Body of pancreas (tissue), 4 donors: ENCODE measurements at regions not wholly inside any gene's neighbourhood (a gene's known extent, or its start where the extent isn't known, plus 50 kb on each side); places are given as distances from the start of the nearest gene placed in this dataset.

Experiments used
- ATAC-seq: fragments of 150-250 bp; one replicate; pipeline ENCODE4 v1.9.1; 2016
- DNase-seq, 4 donors: peaks; one replicate each; pipeline ENCODE4 v3.0.0-alpha.2; 2019
- H3K27ac ChIP-seq, 4 donors: fragments of 200-600 bp; sonication (generic); 1 replicate in 3 of 4; 2 replicates in 1 of 4; pipeline versions ENCODE4 v1.5.1 to v1.6.1; 2016 to 2019; ENCODE audit warnings: mild to moderate bottlenecking in 1 of 4, mixed read lengths in 1 of 4, moderate library complexity in 1 of 4
- H3K27me3 ChIP-seq, 2 donors: fragments of 200-600 bp; sonication (generic); one replicate each; pipeline ENCODE4 v1.6.0; 2016; ENCODE audit warnings: mild to moderate bottlenecking in 1 of 2
- H3K36me3 ChIP-seq, 2 donors: fragments of 200-600 bp; sonication (generic); replicated peaks in 1 of 2; 2 replicates each; pipeline ENCODE4 v1.5.1; 2016; ENCODE audit warnings: low read depth in 2 of 2; ENCODE audit not compliant: insufficient read depth in 1 of 2
- H3K4me1 ChIP-seq: fragments of 200-600 bp; sonication (generic); one replicate; pipeline ENCODE4 v1.6.0; 2016
- H3K4me3 ChIP-seq, 2 donors: fragments of 200-600 bp; sonication (generic); 1 replicate in 1 of 2; 2 replicates in 1 of 2; pipeline ENCODE4 v1.5.1; 2016 to 2019
- H3K9me3 ChIP-seq, 3 donors: fragments of 200-600 bp; sonication (generic); 1 replicate in 2 of 3; 2 replicates in 1 of 3; pipeline ENCODE4 v1.5.1; 2016
- CTCF ChIP-seq, 7 experiments: fragments of 450-650 bp in 4 of 7; fragments of 200-600 bp in 3 of 7; sonication (generic) in 3 of 7; IDR thresholded peaks; one replicate each; pipeline ENCODE4 v1.5.1; 2016 to 2019; ENCODE audit warnings: antibody characterized with exemption in 7 of 7
- POLR2A ChIP-seq, 3 donors: fragments of 450-650 bp; IDR thresholded peaks; one replicate each; pipeline ENCODE4 v1.6.1; 2016; ENCODE audit warnings: antibody characterized with exemption in 3 of 3, mild to moderate bottlenecking in 2 of 3
- WGBS, 2 donors: methylation state at CpG; one replicate each; pipeline ENCODE4 v1.1.5; 2017; 5-methylcytosine and 5-hydroxymethylcytosine counted together
- intact Hi-C: fragments of 100-400 bp; cut with DNase I; formaldehyde crosslinking; loops from one replicate; pipeline ENCODE4 v1.15.1; 2023

- no peak overlapping the region for H3K4me3 ChIP-seq
- peak in 2 of 4 donors; percentile 14 to 39 for DNase-seq
- no peaks in the 10 kb centered on the region for H3K9me3 ChIP-seq
- no peak overlapping the region for H3K27ac ChIP-seq
- H3K27me3 ChIP-seq, result no peaks in the 10 kb centered on the region
- peak; percentile 52 for ATAC-seq
- intact Hi-C loops, result no loop called here
- H3K4me1 ChIP-seq, result no peaks in the 10 kb centered on the region
- no peak for TF ChIP-seq CTCF (IDR thresholded peaks at IDR 0.05)
- WGBS, 2 donors, result 32 to 50% methylated on average over 2 of the region's 2 CpGs
- no peaks in the 10 kb centered on the region for H3K36me3 ChIP-seq
Measured at GRCh38 chr2:226002438-226002837, 602.9 kb downstream of the NYAP2 start.

GRCh38 chr2:226001716-226002115 is 602.2 kb downstream of the NYAP2 start:
- no peaks in the 10 kb centered on the region for H3K36me3 ChIP-seq
- H3K9me3 ChIP-seq, result no peaks in the 10 kb centered on the region
- 43 to 46% methylated on average over 1 of the region's 1 CpG for WGBS, 2 donors
- no peaks in the 10 kb centered on the region for H3K27me3 ChIP-seq
- no peak for ATAC-seq
- no peaks in the 10 kb centered on the region for H3K4me1 ChIP-seq
- H3K27ac ChIP-seq, result no peak overlapping the region
- H3K4me3 ChIP-seq, result no peak overlapping the region
- no peak for DNase-seq
- intact Hi-C loops, result no loop called here
- TF ChIP-seq CTCF (IDR thresholded peaks at IDR 0.05) (no peak), POLR2A (IDR thresholded peaks at IDR 0.05) (no peak)

GRCh38 chr2:225999692-226000091 is 600.2 kb downstream of the NYAP2 start:
- Histone ChIP-seq H3K9me3 (no peaks in the 10 kb centered on the region), H3K27me3 (no peaks in the 10 kb centered on the region), H3K36me3 (no peaks in the 10 kb centered on the region), H3K4me3 (no peak overlapping the region), H3K27ac (no peak overlapping the region), H3K4me1 (no peaks in the 10 kb centered on the region)
- ATAC-seq, result no peak
- WGBS, 2 donors, result 58 to 67% methylated on average over 2 of the region's 2 CpGs
- no peak for DNase-seq
- TF ChIP-seq POLR2A (IDR thresholded peaks at IDR 0.05), result no peak
- no peak for TF ChIP-seq CTCF (IDR thresholded peaks at IDR 0.05)
- intact Hi-C loops, result no loop called here

GRCh38 chr2:225998653-225999052 is 599.1 kb downstream of the NYAP2 start:
- DNase-seq, result no peak
- WGBS, 2 donors, result 77 to 85% methylated on average over 4 of the region's 4 CpGs
- Histone ChIP-seq H3K27me3 (no peaks in the 10 kb centered on the region), H3K4me1 (no peaks in the 10 kb centered on the region), H3K4me3 (no peak overlapping the region), H3K27ac (no peak overlapping the region), H3K36me3 (no peaks in the 10 kb centered on the region), H3K9me3 (no peaks in the 10 kb centered on the region)
- ATAC-seq, result no peak
- intact Hi-C loops, result no loop called here
- no peak for TF ChIP-seq POLR2A (IDR thresholded peaks at IDR 0.05)
- no peak for TF ChIP-seq CTCF (IDR thresholded peaks at IDR 0.05)

- WGBS, 2 donors, result 79 to 86% methylated on average over 3 of the region's 3 CpGs
- Histone ChIP-seq H3K36me3 (no peaks in the 10 kb centered on the region), H3K27me3 (no peaks in the 10 kb centered on the region), H3K4me1 (no peaks in the 10 kb centered on the region), H3K9me3 (no peaks in the 10 kb centered on the region), H3K4me3 (no peak overlapping the region), H3K27ac (no peak overlapping the region)
- TF ChIP-seq CTCF (IDR thresholded peaks at IDR 0.05), result no peak
- no peak for TF ChIP-seq POLR2A (IDR thresholded peaks at IDR 0.05)
- intact Hi-C loops, result no loop called here
- no peak for ATAC-seq
- DNase-seq, result no peak
Measured at GRCh38 chr2:225998116-225998515, 598.6 kb downstream of the NYAP2 start.
